Body of pancreas (tissue), 4 donors: ENCODE measurements at regions not wholly inside any gene's neighbourhood (a gene's known extent, or its start where the extent isn't known, plus 50 kb on each side); places are given as distances from the start of the nearest gene placed in this dataset.

Experiments used
- ATAC-seq: fragments of 150-250 bp; one replicate; pipeline ENCODE4 v1.9.1; 2016
- DNase-seq, 4 donors: peaks; one replicate each; pipeline ENCODE4 v3.0.0-alpha.2; 2019
- H3K27ac ChIP-seq, 4 donors: fragments of 200-600 bp; sonication (generic); 1 replicate in 3 of 4; 2 replicates in 1 of 4; pipeline versions ENCODE4 v1.5.1 to v1.6.1; 2016 to 2019; ENCODE audit warnings: mild to moderate bottlenecking in 1 of 4, mixed read lengths in 1 of 4, moderate library complexity in 1 of 4
- H3K27me3 ChIP-seq, 2 donors: fragments of 200-600 bp; sonication (generic); one replicate each; pipeline ENCODE4 v1.6.0; 2016; ENCODE audit warnings: mild to moderate bottlenecking in 1 of 2
- H3K36me3 ChIP-seq, 2 donors: fragments of 200-600 bp; sonication (generic); replicated peaks in 1 of 2; 2 replicates each; pipeline ENCODE4 v1.5.1; 2016; ENCODE audit warnings: low read depth in 2 of 2; ENCODE audit not compliant: insufficient read depth in 1 of 2
- H3K4me1 ChIP-seq: fragments of 200-600 bp; sonication (generic); one replicate; pipeline ENCODE4 v1.6.0; 2016
- H3K4me3 ChIP-seq, 2 donors: fragments of 200-600 bp; sonication (generic); 1 replicate in 1 of 2; 2 replicates in 1 of 2; pipeline ENCODE4 v1.5.1; 2016 to 2019
- H3K9me3 ChIP-seq, 3 donors: fragments of 200-600 bp; sonication (generic); 1 replicate in 2 of 3; 2 replicates in 1 of 3; pipeline ENCODE4 v1.5.1; 2016
- CTCF ChIP-seq, 7 experiments: fragments of 450-650 bp in 4 of 7; fragments of 200-600 bp in 3 of 7; sonication (generic) in 3 of 7; IDR thresholded peaks; one replicate each; pipeline ENCODE4 v1.5.1; 2016 to 2019; ENCODE audit warnings: antibody characterized with exemption in 7 of 7
- POLR2A ChIP-seq, 3 donors: fragments of 450-650 bp; IDR thresholded peaks; one replicate each; pipeline ENCODE4 v1.6.1; 2016; ENCODE audit warnings: antibody characterized with exemption in 3 of 3, mild to moderate bottlenecking in 2 of 3
- WGBS, 2 donors: methylation state at CpG; one replicate each; pipeline ENCODE4 v1.1.5; 2017; 5-methylcytosine and 5-hydroxymethylcytosine counted together
- intact Hi-C: fragments of 100-400 bp; cut with DNase I; formaldehyde crosslinking; loops from one replicate; pipeline ENCODE4 v1.15.1; 2023

GRCh38 chr7:68484731-68485130 is 1113.5 kb upstream of the AUTS2 start:
- Histone ChIP-seq H3K4me1 (no peaks in the 10 kb centered on the region), H3K4me3 (no peak overlapping the region), H3K36me3 (no peaks in the 10 kb centered on the region), H3K9me3 (no peaks in the 10 kb centered on the region), H3K27ac (no peak overlapping the region), H3K27me3 (no peaks in the 10 kb centered on the region)
- ATAC-seq (no peak), DNase-seq (no peak)
- intact Hi-C loops, result no loop called here
- WGBS, 2 donors, result 74 to 81% methylated on average over 6 of the region's 6 CpGs
- TF ChIP-seq POLR2A (IDR thresholded peaks at IDR 0.05) (no peak), CTCF (IDR thresholded peaks at IDR 0.05) (no peak)

- 53 to 66% methylated on average over 2 of the region's 2 CpGs for WGBS, 2 donors
- no peaks in the 10 kb centered on the region for H3K36me3 ChIP-seq
- DNase-seq (no peak), ATAC-seq (no peak)
- no peaks in the 10 kb centered on the region for H3K27me3 ChIP-seq
- H3K4me3 ChIP-seq, result no peak overlapping the region
- intact Hi-C loops, result no loop called here
- H3K27ac ChIP-seq, result no peak overlapping the region
- TF ChIP-seq POLR2A (IDR thresholded peaks at IDR 0.05), result no peak
- no peak for TF ChIP-seq CTCF (IDR thresholded peaks at IDR 0.05)
- no peaks in the 10 kb centered on the region for H3K4me1 ChIP-seq
- H3K9me3 ChIP-seq, result no peaks in the 10 kb centered on the region
Measured at GRCh38 chr7:68485253-68485917, 1112.9 kb upstream of the AUTS2 start.

GRCh38 chr7:68488341-68489060 is 1109.8 kb upstream of the AUTS2 start:
- intact Hi-C loops, result no loop called here
- no peaks in the 10 kb centered on the region for H3K36me3 ChIP-seq
- 61 to 67% methylated on average over 4 to 8 of the region's 8 CpGs for WGBS, 2 donors
- ATAC-seq, result no peak
- TF ChIP-seq CTCF (IDR thresholded peaks at IDR 0.05) (no peak), POLR2A (IDR thresholded peaks at IDR 0.05) (no peak)
- H3K4me3 ChIP-seq, result no peak overlapping the region
- no peak overlapping the region for H3K27ac ChIP-seq
- H3K27me3 ChIP-seq, result no peaks in the 10 kb centered on the region
- no peak for DNase-seq
- no peaks in the 10 kb centered on the region for H3K4me1 ChIP-seq
- H3K9me3 ChIP-seq, result no peaks in the 10 kb centered on the region

- TF ChIP-seq POLR2A (IDR thresholded peaks at IDR 0.05), result no peak
- TF ChIP-seq CTCF (IDR thresholded peaks at IDR 0.05), result no peak
- H3K4me3 ChIP-seq, result no peak overlapping the region
- H3K9me3 ChIP-seq, result no peaks in the 10 kb centered on the region
- ATAC-seq (no peak), DNase-seq (no peak)
- no peaks in the 10 kb centered on the region for H3K4me1 ChIP-seq
- H3K27ac ChIP-seq, result no peak overlapping the region
- 73 to 83% methylated on average over 2 of the region's 2 CpGs for WGBS, 2 donors
- intact Hi-C loops, result no loop called here
- no peaks in the 10 kb centered on the region for H3K27me3 ChIP-seq
- no peaks in the 10 kb centered on the region for H3K36me3 ChIP-seq
Measured at GRCh38 chr7:68491523-68492358, 1106.5 kb upstream of the AUTS2 start.
